ENCODE measurements at regions not wholly inside any gene's neighbourhood (a gene's known extent, or its start where the extent isn't known, plus 50 kb on each side); places are given as distances from the start of the nearest gene placed in this dataset.
"Not testable (repeated sequence)": the region's sequence is repeated elsewhere in the genome, so short reads cannot be mapped to it uniquely, and the experiment has no call there.

- no peak for DNase-seq
Observed at GRCh38 chr10:89954061-89954460, 252.7 kb downstream of the KIF20B start.

- peak; percentile 25 for DNase-seq
Observed at GRCh38 chr10:89954787-89955566, 253.6 kb downstream of the KIF20B start.

GRCh38 chr10:89959433-89960110 lies 258.2 kb downstream of the KIF20B start:
- no peak for DNase-seq

- DNase-seq = no peak
Observed at GRCh38 chr10:89963451-89964102, 262.2 kb downstream of the KIF20B start.

- no peak for DNase-seq
Observed at GRCh38 chr10:89966211-89966610, 264.8 kb downstream of the KIF20B start.

GRCh38 chr10:89973326-89973725 lies 271.9 kb downstream of the KIF20B start:
- no peak for DNase-seq

- DNase-seq = no peak
Observed at GRCh38 chr10:89975071-89975470, 273.7 kb downstream of the KIF20B start.

GRCh38 chr10:89975771-89976170 lies 274.4 kb downstream of the KIF20B start:
- DNase-seq = no peak

- DNase-seq = no peak
Observed at GRCh38 chr10:89978081-89978480, 276.7 kb downstream of the KIF20B start.

GRCh38 chr10:89979726-89980125 lies 278.3 kb downstream of the KIF20B start:
- DNase-seq = no peak

- DNase-seq = no peak
Observed at GRCh38 chr10:89980166-89980565, 278.8 kb downstream of the KIF20B start.

- no peak for DNase-seq
Observed at GRCh38 chr10:89981891-89982290, 280.5 kb downstream of the KIF20B start.

- DNase-seq = no peak
Observed at GRCh38 chr10:89985446-89985845, 284.1 kb downstream of the KIF20B start.

- DNase-seq = not testable (repeated sequence)
Observed at GRCh38 chr10:89988361-89988760, 287.0 kb downstream of the KIF20B start.

GRCh38 chr10:89992575-89992974 lies 291.2 kb downstream of the KIF20B start:
- DNase-seq = no peak

- no peak for DNase-seq
Observed at GRCh38 chr10:90007226-90007625, 305.8 kb downstream of the KIF20B start.

GRCh38 chr10:90011281-90011680 lies 309.9 kb downstream of the KIF20B start:
- not testable (repeated sequence) for DNase-seq

- no peak for DNase-seq
Observed at GRCh38 chr10:90018819-90019218, 317.4 kb downstream of the KIF20B start.

GRCh38 chr10:90020506-90020905 lies 319.1 kb downstream of the KIF20B start:
- no peak for DNase-seq

GRCh38 chr10:90023950-90024349 lies 322.6 kb downstream of the KIF20B start:
- DNase-seq = no peak

GRCh38 chr10:90028312-90028711 lies 326.9 kb downstream of the KIF20B start:
- DNase-seq = no peak

GRCh38 chr10:90031776-90032175 lies 330.4 kb downstream of the KIF20B start:
- DNase-seq = no peak

- DNase-seq = no peak
Observed at GRCh38 chr10:90032519-90032918, 331.1 kb downstream of the KIF20B start.

- DNase-seq = not testable (repeated sequence)
Observed at GRCh38 chr10:90034862-90035261, 333.5 kb downstream of the KIF20B start.
